Left lung (tissue), 4 donors: ENCODE measurements at regions not wholly inside any gene's neighbourhood (a gene's known extent, or its start where the extent isn't known, plus 50 kb on each side); places are given as distances from the start of the nearest gene placed in this dataset.
A peak's percentile ranks its signal among the peaks of the same experiment; 100 is the strongest.

Source experiments
- ATAC-seq: fragments of 200-7000 bp; cut with Tn5 transposase; one replicate; pipeline ENCODE4 v1.9.1; 2020; ENCODE audit warnings: moderate library complexity
- DNase-seq, 4 donors: peaks; one replicate each; pipeline ENCODE4 v3.0.0-alpha.2; 2013 to 2020
- H3K27ac ChIP-seq, 2 donors: fragments of 200-600 bp; sonication (generic) in 1 of 2; one replicate each; pipeline versions ENCODE4 v1.5.0 to v1.8.0; 2020 to 2021
- H3K27me3 ChIP-seq, 2 donors: fragments of 200-600 bp; sonication (generic) in 1 of 2; one replicate each; pipeline versions ENCODE4 v1.5.0 to v1.8.0; 2020 to 2021
- H3K36me3 ChIP-seq, 2 donors: fragments of 200-600 bp; sonication (generic) in 1 of 2; one replicate each; pipeline versions ENCODE4 v1.5.0 to v1.8.0; 2020 to 2021
- H3K4me1 ChIP-seq, 2 donors: fragments of 200-600 bp; one replicate each; pipeline ENCODE4 v1.8.0; 2021
- H3K4me3 ChIP-seq, 2 donors: fragments of 200-600 bp; sonication (generic) in 1 of 2; one replicate each; pipeline versions ENCODE4 v1.5.0 to v1.8.0; 2020 to 2021; ENCODE audit warnings: mild to moderate bottlenecking in 1 of 2
- H3K9me3 ChIP-seq, 2 donors: fragments of 200-600 bp; sonication (generic) in 1 of 2; one replicate each; pipeline versions ENCODE4 v1.5.0 to v1.8.0; 2020 to 2021
- CTCF ChIP-seq, 2 donors: fragments of 200-600 bp; sonication (generic) in 1 of 2; IDR thresholded peaks; one replicate each; pipeline versions ENCODE4 v1.5.0 to v1.8.0; 2021; ENCODE audit warnings: antibody characterized with exemption in 2 of 2
- intact Hi-C, 2 donors: fragments of 100-400 bp; cut with DNase I; formaldehyde crosslinking; loops; one replicate each; pipeline versions ENCODE4 v1.11.2 to v1.14.2; 2022
- donor health status: DM: no; HTN: yes; CAD: no.
- donor health status: DM: no; HTN: no; CAD: no.

- ATAC-seq (no peak), DNase-seq (no peak)
- Histone ChIP-seq H3K4me3 (no peak overlapping the region), H3K4me1 (no peaks in the 10 kb centered on the region), H3K36me3 (no peaks in the 10 kb centered on the region), H3K9me3 (no peaks in the 10 kb centered on the region), H3K27ac (peak overlapping the region in 1 of 2 donors; percentile 30), H3K27me3 (peaks cover 0 to 10% of the 10 kb centered on the region in 2 donors)
- intact Hi-C loops, result no loop called here
- no peak for TF ChIP-seq CTCF (IDR thresholded peaks at IDR 0.05)
Observed at GRCh38 chr16:66134875-66135274, 231.6 kb upstream of the CDH5 start.

- H3K36me3 ChIP-seq, result no peaks in the 10 kb centered on the region
- H3K4me1 ChIP-seq, result no peaks in the 10 kb centered on the region
- TF ChIP-seq CTCF (IDR thresholded peaks at IDR 0.05), result no peak
- DNase-seq, result peak in 2 of 4 donors; percentile 92 to 94
- peak overlapping the region; percentile 4 to 11 for H3K4me3 ChIP-seq
- peak overlapping the region; percentile 6 to 72 for H3K27ac ChIP-seq
- H3K27me3 ChIP-seq, result peaks cover 0 to 18% of the 10 kb centered on the region in 2 donors
- intact Hi-C loops, result no loop called here
- no peaks in the 10 kb centered on the region for H3K9me3 ChIP-seq
- peak; percentile 41 for ATAC-seq
Observed at GRCh38 chr16:66133643-66134338, 232.7 kb upstream of the CDH5 start.

- no peak for TF ChIP-seq CTCF (IDR thresholded peaks at IDR 0.05)
- Histone ChIP-seq H3K4me1 (no peaks in the 10 kb centered on the region), H3K27ac (peak overlapping the region in 1 of 2 donors; percentile 72), H3K36me3 (no peaks in the 10 kb centered on the region), H3K9me3 (no peaks in the 10 kb centered on the region), H3K4me3 (peak overlapping the region; percentile 6 to 14), H3K27me3 (peaks cover 7 to 37% of the 10 kb centered on the region in 2 donors)
- no peak for DNase-seq
- no peak for ATAC-seq
- intact Hi-C loops, result no loop called here
Observed at GRCh38 chr16:66131895-66132294, 234.6 kb upstream of the CDH5 start.

GRCh38 chr16:66131156-66131807, 235.2 kb upstream of the CDH5 start:
- Histone ChIP-seq H3K27ac (peak overlapping the region in 1 of 2 donors; percentile 72), H3K36me3 (no peaks in the 10 kb centered on the region), H3K4me3 (peak overlapping the region in 1 of 2 donors; percentile 14), H3K27me3 (peaks cover 7 to 43% of the 10 kb centered on the region in 2 donors), H3K4me1 (no peaks in the 10 kb centered on the region), H3K9me3 (no peaks in the 10 kb centered on the region)
- intact Hi-C loops, result no loop called here
- DNase-seq (no peak), ATAC-seq (peak; percentile 23)
- no peak for TF ChIP-seq CTCF (IDR thresholded peaks at IDR 0.05)

- Histone ChIP-seq H3K9me3 (no peaks in the 10 kb centered on the region), H3K27ac (peak overlapping the region in 1 of 2 donors; percentile 72), H3K4me1 (no peaks in the 10 kb centered on the region), H3K4me3 (no peak overlapping the region), H3K27me3 (peaks cover 10 to 51% of the 10 kb centered on the region in 2 donors), H3K36me3 (no peaks in the 10 kb centered on the region)
- no peak for TF ChIP-seq CTCF (IDR thresholded peaks at IDR 0.05)
- intact Hi-C loops, result no loop called here
- DNase-seq (no peak), ATAC-seq (peak; percentile 10)
Observed at GRCh38 chr16:66130296-66130905, 236.1 kb upstream of the CDH5 start.
